GM12875 (cell line): ENCODE measurements at regions not wholly inside any gene's neighbourhood (a gene's known extent, or its start where the extent isn't known, plus 50 kb on each side); places are given as distances from the start of the nearest gene placed in this dataset.

Experiments
- H3K4me3 ChIP-seq: one replicate; pipeline ENCODE4 v1.5.1; 2011; ENCODE audit warnings: low read depth, low read length, control low read depth
- CTCF ChIP-seq: IDR thresholded peaks from 2 replicates; pipeline ENCODE4 v1.5.1; 2011; ENCODE audit warnings: low read depth, mild to moderate bottlenecking, control low read depth, inconsistent platforms, low read length, moderate library complexity, borderline replicate concordance; ENCODE audit not compliant: insufficient read depth

GRCh38 chr10:29956335-29956924, 103.0 kb downstream of the JCAD start:
- no peak overlapping the region for H3K4me3 ChIP-seq
- no peak for TF ChIP-seq CTCF

- H3K4me3 ChIP-seq: no peak overlapping the region
- no peak for TF ChIP-seq CTCF
Observed at GRCh38 chr10:29955329-29955935, 104.0 kb downstream of the JCAD start.

GRCh38 chr10:29951441-29951931, 107.9 kb downstream of the JCAD start:
- H3K4me3 ChIP-seq: no peak overlapping the region
- TF ChIP-seq CTCF: no peak

GRCh38 chr10:29950391-29950790, 109.0 kb downstream of the JCAD start:
- TF ChIP-seq CTCF: no peak
- H3K4me3 ChIP-seq: no peak overlapping the region

GRCh38 chr10:29949411-29950011, 109.9 kb downstream of the JCAD start:
- no peak for TF ChIP-seq CTCF
- H3K4me3 ChIP-seq: no peak overlapping the region

- no peak overlapping the region for H3K4me3 ChIP-seq
- TF ChIP-seq CTCF: no peak
Observed at GRCh38 chr10:29948881-29949355, 110.5 kb downstream of the JCAD start.

- TF ChIP-seq CTCF: no peak
- no peak overlapping the region for H3K4me3 ChIP-seq
Observed at GRCh38 chr10:29947701-29948060, 111.7 kb downstream of the JCAD start.
